RWPE2 (cell line): ENCODE measurements at regions not wholly inside any gene's neighbourhood (a gene's known extent, or its start where the extent isn't known, plus 50 kb on each side); places are given as distances from the start of the nearest gene placed in this dataset.

Experiments used
- ATAC-seq: fragments of 200-7000 bp; cut with Tn5 transposase; 3 replicates; pipeline ENCODE4 v1.9.1; 2021; ENCODE audit warnings: low read depth
- DNase-seq: peaks from one replicate; pipeline ENCODE4 v3.0.0-alpha.2; 2020; ENCODE audit warnings: low spot score
- H3K27ac ChIP-seq: fragments of 450-650 bp; 2 replicates; pipeline ENCODE4 v1.5.1; 2017; ENCODE audit warnings: mild to moderate bottlenecking; ENCODE audit not compliant: poor library complexity, severe bottlenecking
- H3K27me3 ChIP-seq: fragments of 250-450 bp; sonication (Bioruptor Pico); 2 replicates; pipeline ENCODE4 v1.5.1; 2021; ENCODE audit warnings: mild to moderate bottlenecking, moderate library complexity; ENCODE audit not compliant: insufficient read depth, poor library complexity, severe bottlenecking
- H3K36me3 ChIP-seq: fragments of 250-450 bp; sonication (Bioruptor Pico); 2 replicates; pipeline ENCODE4 v1.5.1; 2020; ENCODE audit warnings: low read depth, mild to moderate bottlenecking, moderate library complexity
- H3K4me1 ChIP-seq: fragments of 250-450 bp; sonication (Bioruptor Pico); 2 replicates; pipeline ENCODE4 v1.5.1; 2021; ENCODE audit warnings: mild to moderate bottlenecking, moderate library complexity; ENCODE audit not compliant: insufficient read depth, poor library complexity, severe bottlenecking
- H3K4me3 ChIP-seq: fragments of 250-450 bp; sonication (Bioruptor Pico); 2 replicates; pipeline ENCODE4 v1.5.1; 2021; ENCODE audit warnings: mild to moderate bottlenecking, moderate library complexity; ENCODE audit not compliant: severe bottlenecking
- H3K9me3 ChIP-seq: fragments of 250-450 bp; sonication (Bioruptor Pico); 2 replicates; pipeline ENCODE4 v1.5.1; 2021; ENCODE audit warnings: mild to moderate bottlenecking, moderate library complexity; ENCODE audit not compliant: severe bottlenecking
- TF ChIP-seq, protein P1 (sequence below): fragments of 450-650 bp; IDR thresholded peaks from one replicate; pipeline ENCODE4 v1.5.1; 2017; ENCODE audit warnings: mild to moderate bottlenecking, moderate library complexity; ENCODE audit not compliant: poor library complexity, severe bottlenecking

DNA sequence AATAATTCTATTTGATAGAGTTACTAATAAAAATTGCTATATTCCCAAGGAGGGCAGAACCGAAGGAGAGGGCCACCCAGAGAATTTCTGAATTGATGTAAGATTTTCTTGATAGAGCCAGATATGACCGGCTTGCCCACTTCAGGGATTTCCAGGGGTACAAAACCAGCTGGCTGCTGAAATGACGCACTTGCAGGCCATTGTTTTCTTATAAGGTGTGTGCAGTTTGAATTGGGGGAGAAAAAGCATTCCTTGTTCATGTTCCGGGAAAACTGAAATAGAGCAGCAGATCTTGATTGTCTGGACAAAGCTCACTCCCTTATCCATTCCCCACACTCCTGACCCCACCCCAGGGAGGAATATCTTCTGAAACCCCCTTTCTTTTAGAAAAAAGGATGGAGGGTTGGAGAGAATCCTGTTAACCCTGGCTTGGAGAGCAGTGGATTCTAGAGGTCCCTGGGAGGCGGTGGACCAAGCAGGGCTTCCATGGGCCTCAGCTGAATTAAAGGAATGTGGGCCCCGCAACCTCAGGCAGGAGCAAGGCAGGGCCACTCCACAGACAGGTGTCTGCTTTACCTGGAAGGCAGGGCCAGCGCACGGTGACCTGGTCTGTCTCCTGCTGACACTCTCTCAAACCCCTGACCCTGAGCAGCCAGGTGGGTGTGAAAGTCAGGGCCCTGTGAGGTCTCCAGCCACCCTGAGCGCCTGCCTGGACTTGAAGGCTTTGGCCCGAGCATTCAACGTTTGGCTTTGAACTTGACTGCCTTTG lies 96.4 kb downstream of the TMEM170B start:
- no peaks in the 10 kb centered on the region for H3K4me1 ChIP-seq
- no peaks in the 10 kb centered on the region for H3K27me3 ChIP-seq
- H3K27ac ChIP-seq, result no peak overlapping the region
- no peak for DNase-seq
- H3K36me3 ChIP-seq, result no peaks in the 10 kb centered on the region
- no peaks in the 10 kb centered on the region for H3K9me3 ChIP-seq
- ATAC-seq, result no peak
- H3K4me3 ChIP-seq, result no peak overlapping the region
- TF ChIP-seq, protein P1, sequence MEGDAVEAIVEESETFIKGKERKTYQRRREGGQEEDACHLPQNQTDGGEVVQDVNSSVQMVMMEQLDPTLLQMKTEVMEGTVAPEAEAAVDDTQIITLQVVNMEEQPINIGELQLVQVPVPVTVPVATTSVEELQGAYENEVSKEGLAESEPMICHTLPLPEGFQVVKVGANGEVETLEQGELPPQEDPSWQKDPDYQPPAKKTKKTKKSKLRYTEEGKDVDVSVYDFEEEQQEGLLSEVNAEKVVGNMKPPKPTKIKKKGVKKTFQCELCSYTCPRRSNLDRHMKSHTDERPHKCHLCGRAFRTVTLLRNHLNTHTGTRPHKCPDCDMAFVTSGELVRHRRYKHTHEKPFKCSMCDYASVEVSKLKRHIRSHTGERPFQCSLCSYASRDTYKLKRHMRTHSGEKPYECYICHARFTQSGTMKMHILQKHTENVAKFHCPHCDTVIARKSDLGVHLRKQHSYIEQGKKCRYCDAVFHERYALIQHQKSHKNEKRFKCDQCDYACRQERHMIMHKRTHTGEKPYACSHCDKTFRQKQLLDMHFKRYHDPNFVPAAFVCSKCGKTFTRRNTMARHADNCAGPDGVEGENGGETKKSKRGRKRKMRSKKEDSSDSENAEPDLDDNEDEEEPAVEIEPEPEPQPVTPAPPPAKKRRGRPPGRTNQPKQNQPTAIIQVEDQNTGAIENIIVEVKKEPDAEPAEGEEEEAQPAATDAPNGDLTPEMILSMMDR, result no peak

DNA sequence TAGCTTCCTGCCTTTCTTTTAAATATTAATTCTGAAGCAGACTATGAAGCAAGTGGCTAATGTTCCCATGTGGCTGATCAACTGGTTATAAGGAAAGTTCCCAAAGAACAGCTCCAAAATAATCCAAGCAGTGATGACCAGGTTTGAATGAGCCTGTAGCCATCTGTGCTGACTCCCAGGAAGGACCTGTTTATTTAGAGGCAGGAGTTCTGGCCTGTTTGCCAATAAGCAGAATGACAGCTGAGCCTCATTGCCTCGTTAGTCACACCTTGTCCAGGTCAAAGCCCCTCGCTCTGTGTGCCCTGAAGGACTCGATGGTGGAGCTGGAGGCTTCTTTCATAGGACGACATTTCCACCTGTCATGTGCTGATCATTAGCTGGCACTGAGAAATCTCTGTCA lies 97.4 kb downstream of the TMEM170B start:
- Histone ChIP-seq H3K27ac (no peak overlapping the region), H3K36me3 (no peaks in the 10 kb centered on the region), H3K27me3 (no peaks in the 10 kb centered on the region), H3K9me3 (no peaks in the 10 kb centered on the region), H3K4me1 (no peaks in the 10 kb centered on the region), H3K4me3 (no peak overlapping the region)
- DNase-seq (no peak), ATAC-seq (no peak)
- TF ChIP-seq, protein P1, result no peak

DNA sequence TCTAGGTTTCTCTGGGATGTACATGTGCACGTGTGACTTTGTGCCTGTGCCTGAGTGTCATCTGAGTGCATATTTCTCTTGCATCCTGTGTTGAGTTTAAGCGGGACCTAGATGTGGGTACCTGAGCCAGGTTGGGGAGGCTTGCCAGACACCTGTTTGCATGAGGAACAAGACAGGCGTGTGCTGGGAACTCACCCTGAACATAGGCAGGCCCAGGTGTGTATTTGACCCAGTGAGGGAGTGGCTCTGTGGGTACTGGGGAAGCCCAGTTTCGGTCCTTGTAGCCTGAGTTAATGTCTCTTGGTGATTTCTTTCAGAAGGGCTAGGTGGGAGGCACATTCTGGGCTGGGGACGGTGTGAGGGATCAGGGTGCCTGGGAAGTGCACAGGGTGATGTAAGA lies 98.6 kb downstream of the TMEM170B start:
- Histone ChIP-seq H3K27ac (no peak overlapping the region), H3K9me3 (no peaks in the 10 kb centered on the region), H3K27me3 (no peaks in the 10 kb centered on the region), H3K4me1 (no peaks in the 10 kb centered on the region), H3K4me3 (no peak overlapping the region), H3K36me3 (no peaks in the 10 kb centered on the region)
- TF ChIP-seq, protein P1, result no peak
- ATAC-seq (no peak), DNase-seq (no peak)

DNA sequence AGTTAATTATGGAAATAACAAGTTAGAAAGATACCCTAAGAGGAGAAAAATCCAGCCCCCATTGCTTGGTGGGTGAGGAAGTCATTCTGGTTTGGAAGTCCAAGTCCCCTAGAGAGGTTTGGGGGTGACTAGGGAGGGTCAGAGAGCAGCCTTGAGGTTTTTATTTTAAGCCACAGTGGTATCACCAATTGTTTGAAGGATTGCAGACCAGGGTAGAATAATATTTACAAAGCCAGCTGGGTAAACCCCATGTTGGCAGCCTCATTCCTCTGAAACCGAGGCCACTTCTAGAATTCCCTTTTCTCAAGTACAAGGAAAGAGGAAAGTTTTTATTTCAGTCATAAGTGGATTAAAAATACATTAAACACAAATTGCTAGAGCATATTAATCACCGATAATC lies 99.7 kb downstream of the TMEM170B start:
- Histone ChIP-seq H3K4me3 (no peak overlapping the region), H3K9me3 (no peaks in the 10 kb centered on the region), H3K36me3 (no peaks in the 10 kb centered on the region), H3K27ac (no peak overlapping the region), H3K4me1 (no peaks in the 10 kb centered on the region), H3K27me3 (no peaks in the 10 kb centered on the region)
- ATAC-seq, result no peak
- TF ChIP-seq, protein P1, result no peak
- DNase-seq, result no peak
